GM13976 (cell line): ENCODE measurements at regions not wholly inside any gene's neighbourhood (a gene's known extent, or its start where the extent isn't known, plus 50 kb on each side); places are given as distances from the start of the nearest gene placed in this dataset.
"Not testable (repeated sequence)": the region's sequence is repeated elsewhere in the genome, so short reads cannot be mapped to it uniquely, and the experiment has no call there.

Source experiments
- DNase-seq: peaks from one replicate; pipeline ENCODE4 v3.0.0; 2012; ENCODE audit warnings: low spot score
- in situ Hi-C: fragments of 300-500 bp; cut with MboI; formaldehyde crosslinking; loops from one replicate; pipeline ENCODE4 v1.12.0; 2022; ENCODE audit warnings: low sequenced_read_pairs, mixed read lengths, inconsistent platforms; ENCODE audit not compliant: unreplicated experiment
- TF ChIP-seq, protein P1 (sequence below): IDR thresholded peaks from 2 replicates; pipeline ENCODE4 v1.5.1; 2012; ENCODE audit warnings: borderline replicate concordance, mild to moderate bottlenecking; ENCODE audit not compliant: insufficient read depth; ENCODE audit errors: extremely low read depth, missing control alignments, control extremely low read depth

DNA sequence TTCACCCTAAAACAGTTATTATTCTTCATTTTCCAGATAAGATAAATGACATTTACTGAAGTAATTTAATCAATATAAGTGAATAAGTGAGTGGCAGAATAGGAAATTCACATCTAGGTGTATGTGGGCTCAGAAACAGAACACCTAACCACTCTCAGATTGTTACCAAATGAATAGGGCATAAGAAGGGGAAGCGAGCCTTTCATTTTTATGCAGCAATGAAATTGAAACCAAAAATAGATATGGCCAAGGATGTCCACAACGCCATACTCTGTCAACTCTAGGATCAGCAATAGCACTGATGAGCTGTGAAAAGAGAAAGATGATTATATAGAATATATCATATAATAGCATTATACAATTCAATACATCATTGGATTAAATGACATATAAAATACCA lies 398.1 kb upstream of the API5 start:
- TF ChIP-seq, protein P1, sequence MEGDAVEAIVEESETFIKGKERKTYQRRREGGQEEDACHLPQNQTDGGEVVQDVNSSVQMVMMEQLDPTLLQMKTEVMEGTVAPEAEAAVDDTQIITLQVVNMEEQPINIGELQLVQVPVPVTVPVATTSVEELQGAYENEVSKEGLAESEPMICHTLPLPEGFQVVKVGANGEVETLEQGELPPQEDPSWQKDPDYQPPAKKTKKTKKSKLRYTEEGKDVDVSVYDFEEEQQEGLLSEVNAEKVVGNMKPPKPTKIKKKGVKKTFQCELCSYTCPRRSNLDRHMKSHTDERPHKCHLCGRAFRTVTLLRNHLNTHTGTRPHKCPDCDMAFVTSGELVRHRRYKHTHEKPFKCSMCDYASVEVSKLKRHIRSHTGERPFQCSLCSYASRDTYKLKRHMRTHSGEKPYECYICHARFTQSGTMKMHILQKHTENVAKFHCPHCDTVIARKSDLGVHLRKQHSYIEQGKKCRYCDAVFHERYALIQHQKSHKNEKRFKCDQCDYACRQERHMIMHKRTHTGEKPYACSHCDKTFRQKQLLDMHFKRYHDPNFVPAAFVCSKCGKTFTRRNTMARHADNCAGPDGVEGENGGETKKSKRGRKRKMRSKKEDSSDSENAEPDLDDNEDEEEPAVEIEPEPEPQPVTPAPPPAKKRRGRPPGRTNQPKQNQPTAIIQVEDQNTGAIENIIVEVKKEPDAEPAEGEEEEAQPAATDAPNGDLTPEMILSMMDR = no peak

DNA sequence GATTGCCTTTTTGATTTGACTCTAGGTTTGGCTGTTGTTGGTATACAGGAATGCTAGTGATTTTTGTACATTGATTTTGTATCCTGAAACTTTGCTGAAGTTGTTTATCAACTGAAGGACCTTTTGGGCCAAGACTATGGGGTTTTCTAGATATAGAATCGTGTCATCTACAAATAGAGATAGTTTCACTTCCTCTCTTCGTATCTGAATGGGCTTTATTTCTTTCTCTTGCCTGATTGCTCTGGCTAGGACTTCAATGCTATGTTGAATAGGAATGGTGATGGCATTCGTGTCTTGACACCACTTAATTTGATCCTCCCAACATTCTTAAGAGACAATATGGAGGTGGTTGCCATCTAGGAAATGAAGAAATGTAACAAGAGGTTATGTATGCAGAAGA lies 388.1 kb upstream of the API5 start:
- TF ChIP-seq, protein P1 = no peak
- in situ Hi-C loops = no loop called here
- DNase-seq = no peak

More for the DNA sequence above, 398.1 kb upstream of the API5 start:
- no peak for DNase-seq
- in situ Hi-C loops = no loop called here

DNA sequence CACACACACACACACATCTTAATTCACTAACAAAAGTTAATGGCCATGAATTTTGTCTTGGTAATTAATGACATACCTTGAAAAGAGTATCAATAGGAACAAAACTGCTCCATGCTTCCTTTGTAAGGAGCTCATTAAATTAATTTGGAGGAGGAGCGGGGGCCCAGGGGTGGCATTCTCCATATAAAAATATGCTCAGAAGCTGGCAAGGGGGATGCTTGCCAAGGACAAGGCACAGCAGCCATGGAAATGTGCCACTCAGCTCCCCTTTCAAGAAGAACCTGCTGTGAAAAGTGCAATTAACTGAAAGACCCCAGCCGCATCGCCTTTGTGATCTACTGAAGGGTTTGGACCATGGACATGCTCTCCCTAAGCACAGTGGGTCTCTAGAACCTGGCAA lies 385.9 kb upstream of the API5 start:
- no peak for DNase-seq
- in situ Hi-C loops = no loop called here

DNA sequence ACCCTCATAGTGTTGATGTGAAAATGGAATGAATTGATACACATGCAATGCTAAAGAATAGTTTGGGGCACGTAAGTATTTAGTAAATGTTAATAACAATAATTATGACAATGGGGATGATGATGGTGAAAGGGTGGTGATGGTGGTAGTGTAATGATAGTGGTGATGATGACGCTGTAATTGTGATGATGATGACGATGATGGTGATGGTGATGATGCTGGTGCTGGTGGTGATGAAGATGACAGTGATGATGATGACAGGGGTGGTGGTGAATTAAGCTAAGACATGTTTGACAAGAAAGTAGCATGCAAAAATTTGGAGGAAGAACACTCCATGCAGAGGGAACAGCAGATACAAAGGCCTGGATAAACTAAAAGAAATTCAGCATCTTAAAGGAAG lies 364.4 kb upstream of the API5 start:
- DNase-seq = no peak
- in situ Hi-C loops = no loop called here
- TF ChIP-seq, protein P1 = no peak

More for the DNA sequence above, 385.9 kb upstream of the API5 start:
- TF ChIP-seq, protein P1 = no peak

DNA sequence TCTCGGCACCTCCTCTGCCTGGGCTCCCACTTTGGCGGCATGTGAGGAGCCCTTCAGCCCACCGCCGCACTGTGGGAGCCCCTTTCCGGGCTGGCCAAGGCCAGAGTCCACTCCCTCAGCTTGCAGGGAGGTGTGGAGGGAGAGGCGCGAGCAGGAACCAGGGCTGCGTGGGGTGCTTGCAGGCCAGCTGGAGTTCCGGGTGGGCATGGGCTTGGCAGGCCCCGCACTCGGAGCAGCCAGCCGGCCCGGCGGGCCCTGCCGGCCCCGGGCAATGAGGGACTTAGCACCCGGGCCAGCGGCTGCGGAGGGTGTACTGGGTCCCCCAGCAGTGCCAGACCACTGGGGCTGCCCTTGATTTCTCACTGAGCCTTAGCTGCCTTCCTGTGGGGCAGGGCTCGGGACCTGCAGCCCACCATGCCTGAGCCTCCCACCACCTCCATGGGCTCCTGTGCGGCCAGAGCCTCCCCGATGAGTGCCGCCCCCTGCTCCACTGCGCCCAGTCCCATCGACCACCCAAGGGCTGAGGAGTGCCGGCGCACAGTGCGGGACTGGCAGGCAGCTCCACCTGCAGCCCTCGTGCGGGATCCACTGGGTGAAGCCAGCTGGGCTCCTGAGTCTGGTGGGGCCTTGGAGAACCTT lies 361.9 kb upstream of the API5 start:
- in situ Hi-C loops, DNase-seq: not testable (repeated sequence)

DNA sequence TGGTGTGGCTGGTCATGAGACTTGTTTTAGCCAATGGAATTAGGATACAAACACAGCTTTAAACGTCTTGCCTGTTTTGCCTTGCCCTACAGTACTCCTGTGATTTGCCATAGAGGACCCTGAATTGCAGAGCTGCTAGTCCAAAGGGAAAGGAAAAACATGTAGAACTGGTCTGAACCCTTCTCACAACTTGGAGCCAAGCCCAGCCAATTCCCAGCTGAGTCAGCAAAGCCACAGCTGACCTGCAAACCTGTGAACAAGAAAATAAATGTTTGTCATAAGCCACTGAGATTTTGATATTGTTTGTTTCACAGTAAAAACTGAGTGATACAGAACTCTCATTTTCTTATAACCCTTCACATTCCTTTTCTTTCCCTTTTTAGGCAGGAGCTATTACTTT lies 360.5 kb upstream of the API5 start:
- in situ Hi-C loops = no loop called here
- no peak for DNase-seq
- TF ChIP-seq, protein P1 = no peak

DNA sequence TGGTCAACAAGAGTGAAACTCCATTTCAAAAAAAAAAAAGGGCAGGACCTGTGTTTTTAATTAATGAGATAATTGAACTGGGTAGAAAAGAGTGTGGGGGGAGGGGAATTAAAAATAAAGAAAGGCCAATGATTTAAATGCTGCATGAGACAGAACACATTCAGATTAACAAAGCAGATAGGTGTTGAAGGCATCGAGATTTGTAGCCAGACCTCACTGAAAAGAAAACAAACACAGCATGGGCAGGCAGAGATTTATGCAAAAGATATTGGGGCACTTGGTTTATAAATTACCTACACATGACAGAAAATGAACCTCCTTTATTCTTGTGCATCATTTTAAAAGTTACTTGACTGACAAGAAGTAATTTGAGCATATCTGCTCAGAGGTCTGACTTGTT lies 354.0 kb upstream of the API5 start:
- DNase-seq = no peak
- in situ Hi-C loops = no loop called here
- TF ChIP-seq, protein P1 = no peak
